Tibial nerve (tissue), 4 donors: ENCODE measurements at regions not wholly inside any gene's neighbourhood (a gene's known extent, or its start where the extent isn't known, plus 50 kb on each side); places are given as distances from the start of the nearest gene placed in this dataset.

Experiments
- CTCF ChIP-seq, 5 experiments: fragments of 200-600 bp in 3 of 5; fragments of 450-650 bp in 2 of 5; sonication (generic) in 3 of 5; IDR thresholded peaks; one replicate each; pipeline ENCODE4 v1.5.1; 2016 to 2019; ENCODE audit warnings: antibody characterized with exemption in 5 of 5, mild to moderate bottlenecking in 3 of 5, moderate library complexity in 2 of 5
- EP300 ChIP-seq, 2 donors: sonication (generic); formaldehyde crosslinking; IDR thresholded peaks; one replicate each; pipeline ENCODE4 v1.6.1; 2017; ENCODE audit warnings: antibody characterized with exemption in 2 of 2, mild to moderate bottlenecking in 1 of 2
- POLR2A ChIP-seq, 2 donors: fragments of 450-650 bp; IDR thresholded peaks; one replicate each; pipeline ENCODE4 v1.6.1; 2017; ENCODE audit warnings: antibody characterized with exemption in 2 of 2, mild to moderate bottlenecking in 2 of 2, moderate library complexity in 2 of 2

- no peak for TF ChIP-seq EP300 (IDR thresholded peaks at IDR 0.05)
- no peak for TF ChIP-seq CTCF (IDR thresholded peaks at IDR 0.05)
- TF ChIP-seq POLR2A (IDR thresholded peaks at IDR 0.05), result no peak
These were observed 866.5 kb downstream of the IGSF11 start for GRCh38 chr3:118168175-118168574.
